Endothelial cell (in vitro differentiated cells): ENCODE measurements at regions not wholly inside any gene's neighbourhood (a gene's known extent, or its start where the extent isn't known, plus 50 kb on each side); places are given as distances from the start of the nearest gene placed in this dataset.
A peak's percentile ranks its signal among the peaks of the same experiment; 100 is the strongest.

Experiments used
- DNase-seq: peaks from one replicate; pipeline ENCODE4 v3.0.0; 2021; ENCODE audit warnings: low spot score
- H3K27ac Mint-ChIP-seq: one replicate; pipeline ENCODE4 v1.8.0; 2021; ENCODE audit warnings: mixed read lengths, inconsistent platforms; ENCODE audit not compliant: unreplicated experiment
- H3K27me3 Mint-ChIP-seq: one replicate; pipeline ENCODE4 v1.8.0; 2021; ENCODE audit warnings: mild to moderate bottlenecking, moderate library complexity, mixed read lengths, inconsistent platforms; ENCODE audit not compliant: unreplicated experiment
- H3K36me3 Mint-ChIP-seq: one replicate; pipeline ENCODE4 v1.8.0; 2021; ENCODE audit warnings: mild to moderate bottlenecking, low read depth, mixed read lengths, inconsistent platforms; ENCODE audit not compliant: unreplicated experiment
- H3K4me1 Mint-ChIP-seq: one replicate; pipeline ENCODE4 v1.8.0; 2021; ENCODE audit warnings: mild to moderate bottlenecking, mixed read lengths, inconsistent platforms; ENCODE audit not compliant: unreplicated experiment
- H3K4me3 Mint-ChIP-seq: one replicate; pipeline ENCODE4 v1.8.0; 2021; ENCODE audit warnings: mild to moderate bottlenecking, mixed read lengths, inconsistent platforms; ENCODE audit not compliant: unreplicated experiment
- H3K9me3 Mint-ChIP-seq: one replicate; pipeline ENCODE4 v1.8.0; 2021; ENCODE audit warnings: mixed read lengths, inconsistent platforms; ENCODE audit not compliant: unreplicated experiment
- TF ChIP-seq, protein P1 (sequence below): fragments of 200-600 bp; sonication (generic); IDR thresholded peaks from one replicate; pipeline ENCODE4 v1.5.0; 2021; ENCODE audit warnings: antibody characterized with exemption; ENCODE audit not compliant: unreplicated experiment

- TF ChIP-seq, protein P1, sequence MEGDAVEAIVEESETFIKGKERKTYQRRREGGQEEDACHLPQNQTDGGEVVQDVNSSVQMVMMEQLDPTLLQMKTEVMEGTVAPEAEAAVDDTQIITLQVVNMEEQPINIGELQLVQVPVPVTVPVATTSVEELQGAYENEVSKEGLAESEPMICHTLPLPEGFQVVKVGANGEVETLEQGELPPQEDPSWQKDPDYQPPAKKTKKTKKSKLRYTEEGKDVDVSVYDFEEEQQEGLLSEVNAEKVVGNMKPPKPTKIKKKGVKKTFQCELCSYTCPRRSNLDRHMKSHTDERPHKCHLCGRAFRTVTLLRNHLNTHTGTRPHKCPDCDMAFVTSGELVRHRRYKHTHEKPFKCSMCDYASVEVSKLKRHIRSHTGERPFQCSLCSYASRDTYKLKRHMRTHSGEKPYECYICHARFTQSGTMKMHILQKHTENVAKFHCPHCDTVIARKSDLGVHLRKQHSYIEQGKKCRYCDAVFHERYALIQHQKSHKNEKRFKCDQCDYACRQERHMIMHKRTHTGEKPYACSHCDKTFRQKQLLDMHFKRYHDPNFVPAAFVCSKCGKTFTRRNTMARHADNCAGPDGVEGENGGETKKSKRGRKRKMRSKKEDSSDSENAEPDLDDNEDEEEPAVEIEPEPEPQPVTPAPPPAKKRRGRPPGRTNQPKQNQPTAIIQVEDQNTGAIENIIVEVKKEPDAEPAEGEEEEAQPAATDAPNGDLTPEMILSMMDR = no peak
- no peak for DNase-seq
These were observed 213.7 kb downstream of the TEX13C start for GRCh38 chrX:125533352-125533751.

GRCh38 chrX:125544031-125544660 is 224.5 kb downstream of the TEX13C start:
- H3K4me3 Mint-ChIP-seq = no peak overlapping the region
- no peaks in the 10 kb centered on the region for H3K9me3 Mint-ChIP-seq
- TF ChIP-seq, protein P1 = no peak
- DNase-seq = peak; percentile 2
- no peaks in the 10 kb centered on the region for H3K36me3 Mint-ChIP-seq
- H3K27ac Mint-ChIP-seq = no peak overlapping the region
- H3K27me3 Mint-ChIP-seq = no peaks in the 10 kb centered on the region
- peaks cover 6% of the 10 kb centered on the region for H3K4me1 Mint-ChIP-seq

More at GRCh38 chrX:125533352-125533751, 213.7 kb downstream of the TEX13C start:
- Mint-ChIP-seq H3K9me3 (no peaks in the 10 kb centered on the region), H3K4me1 (no peaks in the 10 kb centered on the region), H3K36me3 (no peaks in the 10 kb centered on the region), H3K27me3 (no peaks in the 10 kb centered on the region), H3K4me3 (no peak overlapping the region), H3K27ac (no peak overlapping the region)

- TF ChIP-seq, protein P1 = no peak
- Mint-ChIP-seq H3K27ac (no peak overlapping the region), H3K27me3 (no peaks in the 10 kb centered on the region), H3K4me3 (no peak overlapping the region), H3K36me3 (no peaks in the 10 kb centered on the region), H3K4me1 (peaks cover 6% of the 10 kb centered on the region), H3K9me3 (no peaks in the 10 kb centered on the region)
- DNase-seq = no peak
These were observed 225.2 kb downstream of the TEX13C start for GRCh38 chrX:125544856-125545255.

GRCh38 chrX:125577479-125577878 is 257.8 kb downstream of the TEX13C start:
- no peak for DNase-seq
- H3K27me3 Mint-ChIP-seq = no peaks in the 10 kb centered on the region
- no peak overlapping the region for H3K4me3 Mint-ChIP-seq
- H3K27ac Mint-ChIP-seq = no peak overlapping the region
- no peaks in the 10 kb centered on the region for H3K36me3 Mint-ChIP-seq
- H3K4me1 Mint-ChIP-seq = no peaks in the 10 kb centered on the region
- H3K9me3 Mint-ChIP-seq = no peaks in the 10 kb centered on the region
- TF ChIP-seq, protein P1 = no peak

DNA sequence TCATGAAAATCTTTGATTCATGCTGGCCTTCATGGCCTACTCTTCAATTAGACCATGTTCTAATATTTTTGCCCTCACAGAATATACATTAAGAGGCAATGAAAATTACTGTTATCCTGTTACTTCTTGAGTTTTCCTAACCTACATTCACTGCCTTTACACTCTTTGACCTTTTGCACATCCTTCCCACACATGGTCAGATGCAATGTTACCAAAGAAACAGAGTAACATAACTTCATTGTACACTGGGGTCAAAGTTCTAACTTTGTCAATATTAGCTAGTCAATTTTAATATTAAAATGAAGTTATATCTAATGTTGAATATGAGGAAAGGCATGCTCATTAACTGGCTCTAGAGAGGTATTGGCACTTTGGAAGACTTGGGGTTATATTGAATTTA is 284.8 kb downstream of the TEX13C start:
- H3K27ac Mint-ChIP-seq = no peak overlapping the region
- H3K9me3 Mint-ChIP-seq = no peaks in the 10 kb centered on the region
- no peaks in the 10 kb centered on the region for H3K36me3 Mint-ChIP-seq
- DNase-seq = no peak
- H3K27me3 Mint-ChIP-seq = no peaks in the 10 kb centered on the region
- no peak overlapping the region for H3K4me3 Mint-ChIP-seq
- TF ChIP-seq, protein P1 = no peak
- H3K4me1 Mint-ChIP-seq = no peaks in the 10 kb centered on the region
